ENCODE measurements at regions not wholly inside any gene's neighbourhood (a gene's known extent, or its start where the extent isn't known, plus 50 kb on each side); places are given as distances from the start of the nearest gene placed in this dataset.

DNA sequence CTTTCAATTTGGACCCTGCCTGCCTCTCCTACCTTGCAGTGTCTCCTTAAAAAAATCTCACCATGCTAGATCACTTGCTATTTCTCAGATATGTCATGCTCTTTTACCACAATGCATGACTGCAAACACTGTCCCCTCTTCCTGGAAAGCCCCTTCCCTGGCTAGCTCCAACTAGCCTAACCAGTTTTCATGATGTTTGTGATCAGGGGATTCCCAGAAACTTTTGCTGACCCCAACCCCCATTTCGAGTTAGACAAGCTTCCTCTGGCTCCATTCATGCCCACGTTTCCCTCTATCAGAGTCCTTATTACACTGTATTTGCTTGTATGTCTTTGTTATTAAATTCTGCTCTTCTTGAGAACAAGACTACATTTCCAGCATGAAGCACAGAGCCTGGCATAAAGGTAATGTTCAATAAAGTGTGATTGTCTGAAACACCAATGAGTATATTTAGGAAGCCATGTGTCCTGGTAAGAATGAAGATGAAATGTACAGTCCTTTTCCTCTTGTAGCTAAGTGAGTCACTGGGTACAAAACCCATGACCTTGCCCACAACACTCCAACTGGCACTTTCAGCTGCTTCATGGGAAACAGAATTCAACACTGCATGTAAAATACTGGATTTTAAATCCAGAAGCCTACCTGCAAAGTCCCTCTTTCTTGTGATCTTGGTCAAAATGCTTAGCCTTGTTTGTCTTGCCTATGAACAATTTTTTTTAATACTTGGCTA is 62.0 kb upstream of the ATL2 start:
- no peaks in the 10 kb centered on the region for H3K9me3 ChIP-seq
- H3K27ac ChIP-seq, result no peak overlapping the region
- 75% methylated on average over 2 of the region's 2 CpGs for WGBS, 2 donors
- no peak overlapping the region for H3K4me3 ChIP-seq
- ATAC-seq, result peak in 1 of 8 donors; percentile 20
- H3K27me3 ChIP-seq, result no peaks in the 10 kb centered on the region
- H3K36me3 ChIP-seq, result no peaks in the 10 kb centered on the region
- TF ChIP-seq, protein P1, sequence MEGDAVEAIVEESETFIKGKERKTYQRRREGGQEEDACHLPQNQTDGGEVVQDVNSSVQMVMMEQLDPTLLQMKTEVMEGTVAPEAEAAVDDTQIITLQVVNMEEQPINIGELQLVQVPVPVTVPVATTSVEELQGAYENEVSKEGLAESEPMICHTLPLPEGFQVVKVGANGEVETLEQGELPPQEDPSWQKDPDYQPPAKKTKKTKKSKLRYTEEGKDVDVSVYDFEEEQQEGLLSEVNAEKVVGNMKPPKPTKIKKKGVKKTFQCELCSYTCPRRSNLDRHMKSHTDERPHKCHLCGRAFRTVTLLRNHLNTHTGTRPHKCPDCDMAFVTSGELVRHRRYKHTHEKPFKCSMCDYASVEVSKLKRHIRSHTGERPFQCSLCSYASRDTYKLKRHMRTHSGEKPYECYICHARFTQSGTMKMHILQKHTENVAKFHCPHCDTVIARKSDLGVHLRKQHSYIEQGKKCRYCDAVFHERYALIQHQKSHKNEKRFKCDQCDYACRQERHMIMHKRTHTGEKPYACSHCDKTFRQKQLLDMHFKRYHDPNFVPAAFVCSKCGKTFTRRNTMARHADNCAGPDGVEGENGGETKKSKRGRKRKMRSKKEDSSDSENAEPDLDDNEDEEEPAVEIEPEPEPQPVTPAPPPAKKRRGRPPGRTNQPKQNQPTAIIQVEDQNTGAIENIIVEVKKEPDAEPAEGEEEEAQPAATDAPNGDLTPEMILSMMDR (IDR thresholded peaks at IDR 0.05), result no peak
- intact Hi-C loops (cut with DNase I), result loop anchor here in 1 of 10 donors (10.0 kb wide), 1 partner anchor 64 kb away; the partner anchor contains the start of gene ATL2
- peaks cover 0 to 29% (median 21%) of the 10 kb centered on the region in 9 donors for H3K4me1 ChIP-seq
- DNase-seq, result no peak

DNA sequence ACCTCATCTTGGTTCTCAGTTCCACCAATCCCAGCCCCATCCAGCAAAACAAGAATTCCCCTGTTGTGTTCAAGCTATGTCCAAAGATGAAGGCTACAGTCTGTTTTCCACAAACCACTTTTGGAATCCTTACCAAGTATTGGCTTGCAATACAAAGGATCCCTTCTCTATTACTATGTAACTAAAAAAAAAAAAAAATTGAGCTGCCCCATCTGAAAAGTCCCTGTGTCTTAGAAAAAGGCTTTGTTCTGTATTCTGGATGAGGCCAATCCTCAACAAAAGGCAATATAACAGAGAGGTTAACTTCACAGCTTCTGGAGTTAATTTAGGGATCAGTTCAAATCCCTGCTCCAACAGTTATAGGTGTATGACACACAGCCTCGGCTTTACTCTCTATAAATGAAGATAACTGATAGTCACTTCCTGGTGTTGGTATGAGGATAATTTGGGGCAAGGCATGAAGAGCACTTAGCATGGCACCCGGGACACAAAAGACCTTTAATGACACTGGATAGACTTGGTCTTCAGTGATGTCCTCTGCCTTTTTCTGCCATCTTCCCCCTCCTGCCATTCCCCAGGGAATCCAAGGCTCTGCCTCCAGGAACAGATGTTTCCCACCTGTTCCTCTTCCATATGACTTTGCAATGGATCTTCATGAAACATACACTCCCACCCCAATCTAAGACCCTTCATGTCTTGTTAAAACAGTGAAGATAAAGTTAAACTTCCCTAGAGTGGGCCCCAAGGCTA is 61.2 kb upstream of the ATL2 start:
- no peaks in the 10 kb centered on the region for H3K9me3 ChIP-seq
- DNase-seq (no peak), ATAC-seq (no peak)
- H3K27me3 ChIP-seq, result no peaks in the 10 kb centered on the region
- TF ChIP-seq, protein P1 (IDR thresholded peaks at IDR 0.05), result no peak
- WGBS, 2 donors, result 77 to 87% methylated on average over 2 of the region's 2 CpGs
- H3K36me3 ChIP-seq, result no peaks in the 10 kb centered on the region
- H3K4me3 ChIP-seq, result no peak overlapping the region
- no peak overlapping the region for H3K27ac ChIP-seq
- peaks cover 0 to 23% (median 17%) of the 10 kb centered on the region in 9 donors for H3K4me1 ChIP-seq
- intact Hi-C loops (cut with DNase I), result loop anchor here in 1 of 10 donors (10.0 kb wide), 1 partner anchor 64 kb away; the partner anchor contains the start of gene ATL2

DNA sequence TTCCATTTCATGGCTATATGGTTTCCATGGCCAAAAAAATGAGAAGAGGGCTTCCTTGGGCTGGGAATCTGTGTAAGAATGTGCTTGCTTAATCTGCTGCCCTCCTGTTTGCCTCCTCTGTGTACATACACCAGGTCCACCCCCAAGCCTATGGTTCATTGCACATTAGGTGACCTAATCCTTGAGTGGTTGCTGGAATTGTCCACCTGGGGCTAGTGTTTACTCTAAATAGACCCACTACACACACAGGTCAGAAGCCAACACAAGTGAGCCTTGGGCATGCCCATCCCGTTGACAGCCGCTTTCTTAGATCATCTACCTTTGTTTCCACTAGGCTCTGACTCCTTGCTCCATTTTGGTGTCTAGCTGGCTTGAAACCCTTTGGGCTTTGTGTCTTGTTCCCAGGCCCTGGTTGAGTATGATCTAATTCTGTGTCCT is 59.2 kb upstream of the ATL2 start:
- Histone ChIP-seq H3K4me1 (peaks cover 0 to 10% (median 5%) of the 10 kb centered on the region in 9 donors), H3K4me3 (no peak overlapping the region), H3K27ac (no peak overlapping the region), H3K36me3 (no peaks in the 10 kb centered on the region), H3K9me3 (no peaks in the 10 kb centered on the region), H3K27me3 (no peaks in the 10 kb centered on the region)
- 95 to 97% methylated on average over 2 of the region's 2 CpGs for WGBS, 2 donors
- intact Hi-C loops (cut with DNase I), result loop anchor here in 1 of 10 donors (10.0 kb wide), 1 partner anchor 61 kb away; the partner anchor contains the start of gene ATL2
- DNase-seq, result no peak
- no peak for ATAC-seq
- TF ChIP-seq, protein P1 (IDR thresholded peaks at IDR 0.05), result no peak

DNA sequence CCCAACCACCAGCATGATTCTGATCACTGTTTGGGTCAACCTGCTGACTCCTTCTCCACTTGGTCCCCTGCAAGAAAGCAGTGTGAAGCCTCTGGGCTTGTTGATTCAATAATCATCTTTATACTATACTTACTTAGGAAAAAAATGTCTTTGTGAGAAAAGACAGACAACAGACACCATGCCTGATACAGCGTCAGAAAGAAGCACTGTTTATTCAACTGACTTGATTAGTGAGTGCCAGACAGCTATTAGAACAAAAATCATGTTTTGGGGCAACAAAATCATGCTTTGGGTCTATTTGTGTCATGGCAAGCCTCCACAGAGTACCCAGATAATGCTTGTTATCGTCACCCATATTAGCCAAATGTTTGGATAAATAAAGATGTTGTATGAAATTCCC is 58.7 kb upstream of the ATL2 start:
- intact Hi-C loops (cut with DNase I), result loop anchor here in 1 of 10 donors (10.0 kb wide), 1 partner anchor 61 kb away; the partner anchor contains the start of gene ATL2
- 84 to 85% methylated on average over 2 of the region's 2 CpGs for WGBS, 2 donors

More for the DNA sequence above, 58.7 kb upstream of the ATL2 start:
- Histone ChIP-seq H3K4me1 (peaks cover 0 to 9% (median 1%) of the 10 kb centered on the region in 9 donors), H3K9me3 (no peaks in the 10 kb centered on the region), H3K36me3 (no peaks in the 10 kb centered on the region), H3K27me3 (no peaks in the 10 kb centered on the region), H3K27ac (no peak overlapping the region), H3K4me3 (no peak overlapping the region)
- DNase-seq (no peak), ATAC-seq (no peak)
- TF ChIP-seq, protein P1 (IDR thresholded peaks at IDR 0.05), result no peak

All from heart right ventricle (tissue), 16 donors.